Limb (tissue), 2 donors: ENCODE measurements at regions not wholly inside any gene's neighbourhood (a gene's known extent, or its start where the extent isn't known, plus 50 kb on each side); places are given as distances from the start of the nearest gene placed in this dataset.
"Not testable (repeated sequence)": the region's sequence is repeated elsewhere in the genome, so short reads cannot be mapped to it uniquely, and the experiment has no call there.

Experiments used
- DNase-seq, 2 donors: peaks; one replicate each; pipeline ENCODE4 v3.0.0-alpha.2; 2016; ENCODE audit errors: extremely low spot score in 2 of 2

DNA sequence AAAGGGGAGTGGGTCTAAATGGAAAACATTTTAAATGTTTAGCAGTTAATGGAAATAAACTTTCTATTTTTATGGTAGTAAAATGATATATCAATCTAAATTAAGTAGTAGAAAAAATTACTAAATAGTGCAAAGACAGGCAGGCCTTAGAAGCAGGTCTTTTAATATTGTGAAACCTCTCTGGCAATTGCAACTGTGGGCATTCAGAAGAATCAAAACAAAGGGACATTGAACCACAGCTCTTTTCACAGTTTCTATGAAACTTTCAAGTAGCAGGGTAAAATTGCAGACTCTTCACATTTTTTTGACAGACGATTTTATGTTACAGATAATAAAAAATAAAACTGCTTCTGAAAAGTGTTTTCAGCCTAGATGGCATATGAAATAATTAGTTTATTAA is 533.7 kb downstream of the BCKDHB start:
- no peak for DNase-seq

DNA sequence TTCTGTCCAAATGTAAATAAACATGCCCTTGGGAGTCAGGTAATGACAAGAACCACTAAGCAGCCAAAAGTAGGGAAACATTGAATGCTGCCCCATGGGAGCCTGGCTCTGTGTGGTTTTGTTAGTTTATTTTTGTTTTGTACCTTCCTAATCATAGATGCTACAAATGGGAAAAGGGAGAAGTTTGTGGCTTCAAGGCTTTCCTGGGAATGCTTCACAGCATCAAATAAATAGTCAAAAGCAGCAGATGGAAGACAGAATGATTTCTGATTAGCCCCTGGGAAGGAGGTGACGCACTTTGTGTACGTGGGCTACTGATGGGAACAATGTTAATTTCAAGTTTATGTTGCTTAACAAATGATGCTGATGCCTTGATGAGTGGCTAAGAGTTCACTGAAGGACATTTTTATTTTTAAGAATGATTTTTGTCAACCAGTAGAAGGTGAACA is 532.7 kb downstream of the BCKDHB start:
- DNase-seq: no peak

DNA sequence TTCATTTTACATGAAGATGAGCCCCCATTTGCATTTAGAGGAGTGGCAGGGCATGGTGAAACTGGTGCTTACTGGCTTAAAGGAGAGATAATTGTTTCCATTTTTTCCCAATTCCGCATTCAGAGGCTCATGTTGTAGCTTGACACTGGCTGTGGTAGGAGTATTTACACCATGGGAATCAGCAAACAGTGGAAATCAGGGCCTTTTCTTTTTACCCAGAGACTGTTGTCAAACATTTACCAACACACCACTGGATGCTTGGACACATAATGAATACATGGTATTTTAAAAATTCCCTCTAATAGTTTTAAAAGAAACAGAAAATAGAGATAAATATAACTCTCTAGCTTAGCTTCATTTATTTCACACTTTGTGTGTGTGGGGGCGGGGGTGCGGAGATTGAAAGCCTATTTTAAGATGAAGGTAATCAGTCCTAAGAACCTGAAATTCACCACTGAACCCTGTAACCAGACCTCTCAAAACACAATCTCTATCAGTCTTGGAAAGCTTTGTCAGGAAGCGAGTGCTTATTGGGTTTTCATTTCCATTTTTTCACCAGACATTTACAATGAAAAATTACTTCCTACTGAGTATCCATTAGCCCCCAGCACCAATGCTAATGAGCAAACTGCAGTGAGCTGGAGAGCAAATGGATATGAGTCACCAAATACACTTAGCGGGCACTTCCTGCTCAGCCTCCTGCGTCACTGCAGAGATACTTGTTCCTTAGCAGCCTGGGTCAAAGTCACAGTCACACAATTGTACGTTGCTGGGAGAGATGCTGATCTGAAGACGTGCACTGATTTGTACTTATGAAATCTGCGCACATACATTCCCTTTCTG is 532.0 kb downstream of the BCKDHB start:
- DNase-seq: peak in 1 of 2 donors; percentile 33

DNA sequence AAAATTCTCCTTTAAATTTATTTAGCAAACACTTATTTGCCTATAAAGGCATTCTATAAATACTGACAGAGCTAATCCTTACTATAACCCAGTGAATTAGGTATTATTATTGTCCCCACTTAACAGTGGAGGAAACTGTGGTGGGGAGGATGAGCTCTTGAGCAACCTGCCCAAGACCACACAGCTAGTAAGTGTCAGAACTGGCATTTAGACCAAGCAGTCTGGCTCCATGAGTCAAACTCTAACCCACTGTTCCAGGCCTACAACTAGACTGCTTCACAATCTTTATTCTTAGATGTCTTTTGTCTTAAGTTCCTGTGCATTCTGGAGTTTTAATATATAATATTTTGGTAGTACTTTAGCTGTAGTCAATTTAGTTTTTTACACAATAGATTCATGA is 530.8 kb downstream of the BCKDHB start:
- DNase-seq: no peak

DNA sequence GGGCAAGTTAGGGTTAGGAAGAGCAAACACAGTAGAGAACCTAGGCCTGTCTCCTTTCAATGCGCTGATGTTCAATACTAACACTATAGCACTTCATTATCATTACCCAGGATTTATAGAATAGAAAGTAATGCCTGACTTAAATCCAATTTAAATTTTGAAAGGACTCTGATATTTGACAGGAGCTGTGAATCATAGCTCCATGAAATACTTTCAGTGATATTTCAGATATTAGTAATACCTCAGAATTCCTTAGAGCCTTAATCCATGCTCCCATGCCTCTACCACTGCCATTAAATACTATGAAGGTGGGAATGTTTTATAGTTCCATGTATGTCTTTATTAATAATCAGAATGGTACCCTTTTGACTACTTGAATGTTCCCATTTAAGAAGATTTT is 530.2 kb downstream of the BCKDHB start:
- DNase-seq: no peak

DNA sequence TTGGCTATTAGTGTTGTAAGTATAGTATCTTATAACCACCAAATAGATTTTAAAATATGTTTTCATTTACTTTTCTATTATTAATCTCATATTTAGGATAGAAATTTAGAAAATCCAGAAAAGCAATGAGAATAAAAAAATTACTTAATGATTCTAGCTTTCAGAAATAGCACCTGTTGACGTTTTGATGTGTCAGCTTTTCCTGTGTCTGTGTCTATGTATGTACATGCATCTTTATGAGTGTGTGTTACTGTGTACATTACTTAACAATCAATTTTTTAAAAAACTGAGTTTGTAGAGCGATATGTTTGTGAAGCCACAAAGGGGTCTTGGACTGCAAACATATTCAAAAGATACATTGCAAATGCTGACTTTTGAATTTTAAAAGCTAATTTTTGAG is 526.9 kb downstream of the BCKDHB start:
- DNase-seq: no peak

DNA sequence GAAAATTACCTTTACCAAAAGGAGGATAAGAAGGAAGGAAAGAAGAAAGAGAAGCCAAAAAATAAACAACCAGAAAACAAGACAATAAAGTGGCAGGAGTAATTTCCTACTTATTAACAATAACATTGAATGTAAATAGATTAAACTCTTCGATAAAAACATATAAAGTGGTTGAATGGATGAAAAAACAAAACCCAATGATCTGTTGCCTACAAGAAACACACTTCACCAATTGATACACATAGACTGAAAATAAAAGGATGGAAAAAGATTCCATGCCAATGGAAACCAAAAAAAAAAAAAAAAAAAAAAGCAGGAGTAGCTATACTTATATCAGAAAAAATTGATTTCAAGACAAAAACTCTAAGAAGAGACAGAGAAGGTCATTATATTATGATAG is 518.9 kb downstream of the BCKDHB start:
- no peak for DNase-seq

DNA sequence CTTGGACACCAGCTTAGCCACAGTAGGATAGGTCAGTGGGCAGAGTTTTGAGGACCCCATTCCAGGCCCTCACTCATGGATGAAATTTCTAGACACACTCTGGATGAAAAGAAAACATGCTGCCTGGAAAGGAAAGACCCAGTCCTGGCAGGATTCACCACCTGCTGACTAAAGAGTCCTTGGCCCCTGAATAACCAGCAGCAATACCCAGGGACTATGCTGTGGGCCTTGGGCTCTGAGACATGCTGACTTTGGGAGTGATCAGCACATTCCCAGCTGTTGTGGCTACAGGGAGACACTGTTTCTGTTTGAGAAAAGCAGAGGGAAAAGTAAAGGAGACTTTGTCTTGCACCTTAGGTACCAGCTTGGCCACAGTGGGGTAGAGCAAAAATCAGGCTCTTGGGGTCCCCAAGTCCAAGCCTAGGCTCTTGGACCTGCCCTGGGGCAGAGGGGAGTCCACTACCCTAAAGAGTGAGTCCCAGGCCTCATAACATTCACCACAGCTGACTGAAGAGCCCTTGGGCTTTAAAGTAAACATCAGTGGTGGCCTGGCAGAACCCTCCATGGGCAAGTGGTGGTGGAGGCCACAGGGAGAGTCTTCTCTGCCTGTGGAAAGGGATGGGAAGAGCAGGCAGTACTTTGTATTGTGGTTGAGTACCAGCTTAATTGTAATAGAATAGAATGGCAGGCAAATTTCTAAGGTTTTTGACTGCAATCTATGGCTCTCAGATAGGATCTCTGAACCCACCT is 516.8 kb downstream of the BCKDHB start:
- DNase-seq: no peak

DNA sequence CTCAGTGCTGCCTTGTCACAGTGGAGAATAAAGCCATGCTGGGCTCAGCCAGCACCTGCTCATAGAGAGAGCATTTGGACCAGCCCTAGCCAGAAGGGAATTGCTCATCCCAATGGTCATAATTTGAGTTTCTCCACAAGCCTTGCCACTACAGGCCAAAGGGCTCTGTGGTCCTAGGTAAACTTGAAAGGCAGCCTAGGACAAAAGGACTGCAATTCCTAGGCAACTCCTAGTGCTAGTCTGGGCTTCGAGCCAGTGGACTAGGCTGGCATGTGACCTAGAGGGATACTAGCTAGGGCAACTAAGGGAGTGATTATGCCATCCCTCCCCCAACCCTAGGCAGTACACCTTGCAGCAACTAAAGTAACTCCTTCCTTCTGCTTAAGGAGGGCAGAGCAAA is 516.2 kb downstream of the BCKDHB start:
- no peak for DNase-seq

DNA sequence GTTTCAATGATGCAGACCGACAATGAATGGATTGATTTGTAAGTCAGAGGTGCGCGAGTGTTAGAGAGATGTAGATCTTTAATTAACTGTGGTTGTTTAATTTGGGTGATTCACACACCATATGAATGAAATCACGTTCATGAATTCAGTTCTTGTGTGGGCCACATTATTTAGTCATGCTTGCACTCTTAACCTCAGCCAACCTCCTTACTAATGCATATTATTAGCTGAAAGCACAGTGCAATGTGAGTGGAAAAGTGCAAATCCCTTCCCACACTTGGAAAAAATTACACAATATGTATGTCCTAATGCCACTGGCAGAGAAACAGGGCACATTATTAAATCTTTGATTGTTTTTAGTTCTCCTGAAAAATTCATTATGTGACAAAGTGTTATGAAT is 512.5 kb downstream of the BCKDHB start:
- no peak for DNase-seq

DNA sequence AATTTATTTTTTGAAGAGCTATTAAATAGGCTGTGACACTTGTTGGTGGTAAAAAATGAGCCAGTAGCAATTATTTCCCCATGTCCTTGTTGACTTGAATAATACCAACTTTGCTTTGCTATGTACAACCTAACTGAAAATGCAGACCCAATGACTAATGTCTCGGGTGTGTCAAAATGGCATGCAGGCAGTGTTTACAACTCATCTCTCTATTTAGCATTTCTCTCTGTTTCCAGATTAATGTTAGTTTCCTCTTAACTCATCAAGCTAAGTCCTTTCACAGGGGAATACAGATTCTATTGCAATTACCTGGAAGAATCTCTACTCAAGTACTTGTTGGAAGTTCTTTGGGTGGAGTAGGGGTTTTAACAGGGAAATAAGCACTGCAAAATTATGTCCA is 504.4 kb downstream of the BCKDHB start:
- no peak for DNase-seq

DNA sequence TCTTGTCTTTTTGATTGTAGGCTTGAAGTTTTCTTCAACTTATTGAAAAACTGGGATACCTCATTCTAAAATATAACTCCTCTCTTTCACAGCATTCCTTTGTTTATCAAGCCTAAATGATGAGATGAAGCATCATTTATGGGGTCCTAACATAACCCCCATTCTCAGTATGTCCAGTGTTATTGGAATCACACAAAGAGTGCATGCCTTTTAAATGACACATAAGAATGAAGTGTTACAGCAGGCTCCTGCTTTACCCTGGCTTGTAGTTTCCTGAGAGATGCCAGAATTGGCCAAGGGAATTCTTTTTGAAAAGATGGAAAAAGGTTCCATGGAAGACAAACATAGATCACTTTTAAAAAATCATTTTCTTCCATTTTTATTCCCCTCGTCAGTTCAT is 502.4 kb downstream of the BCKDHB start:
- DNase-seq: no peak

DNA sequence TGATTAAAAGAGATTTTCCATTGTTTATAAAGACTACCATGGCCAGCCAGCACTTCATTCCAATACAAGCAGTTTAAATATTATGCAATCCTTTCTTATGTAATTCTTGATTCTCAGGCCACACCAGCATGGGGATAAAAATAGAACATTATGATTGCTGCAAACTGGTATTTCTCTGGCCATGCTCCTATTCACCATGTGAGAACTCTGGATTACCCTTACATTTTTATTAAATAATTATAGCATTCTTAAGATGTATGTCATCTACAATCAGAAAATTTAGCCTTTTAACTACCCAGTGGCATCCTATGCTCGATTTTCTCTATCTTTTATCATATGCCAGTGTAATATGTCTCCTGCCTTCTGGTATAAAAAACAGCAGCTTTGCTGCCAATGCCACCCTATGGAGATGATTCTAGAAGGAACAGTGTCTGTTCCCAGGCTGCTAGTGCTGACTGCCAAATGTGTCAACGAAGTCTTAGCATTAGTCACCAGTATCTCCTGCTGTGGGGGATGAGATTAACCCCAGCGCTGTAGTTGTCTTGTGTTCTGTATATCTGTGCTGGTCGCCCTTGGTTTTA is 501.4 kb downstream of the BCKDHB start:
- no peak for DNase-seq

DNA sequence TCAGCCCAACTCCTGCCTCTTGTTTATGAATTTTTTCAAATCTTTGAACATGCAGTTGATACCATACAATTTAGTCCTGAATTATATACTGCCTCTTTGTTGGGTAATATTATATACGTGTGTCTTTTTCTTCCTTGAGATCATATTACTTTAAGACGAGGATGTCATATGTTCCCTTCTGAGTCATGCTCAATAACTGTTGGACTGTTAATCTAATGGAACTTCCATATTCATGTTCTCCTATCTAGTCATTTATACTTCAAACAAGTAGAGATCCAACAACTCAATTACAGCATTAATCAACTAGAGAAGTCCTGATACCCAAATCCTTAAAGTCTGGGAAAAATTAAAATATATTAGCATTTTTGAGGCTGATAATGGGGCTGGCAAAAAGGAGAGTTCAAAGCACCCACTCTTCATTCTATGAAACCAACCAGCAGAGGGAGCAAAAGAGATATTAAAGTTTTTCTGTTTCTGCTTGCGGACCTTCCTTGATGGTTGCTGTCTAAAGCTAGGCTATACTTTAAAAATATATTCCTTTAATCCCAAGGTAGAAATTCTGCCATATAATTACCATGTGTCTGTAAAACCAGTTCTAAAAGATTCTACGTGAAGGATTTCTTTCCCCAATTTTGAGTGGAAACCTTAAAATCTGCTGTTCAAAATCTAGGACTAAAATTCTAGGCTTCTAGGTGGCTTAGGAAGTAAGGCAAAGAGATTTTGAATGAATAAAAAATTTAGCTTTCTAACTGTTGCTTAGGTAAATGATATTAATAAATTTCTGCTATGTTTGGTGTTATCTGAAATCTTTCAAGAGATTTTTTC is 498.9 kb downstream of the BCKDHB start:
- DNase-seq: peak in 1 of 2 donors; percentile 36

DNA sequence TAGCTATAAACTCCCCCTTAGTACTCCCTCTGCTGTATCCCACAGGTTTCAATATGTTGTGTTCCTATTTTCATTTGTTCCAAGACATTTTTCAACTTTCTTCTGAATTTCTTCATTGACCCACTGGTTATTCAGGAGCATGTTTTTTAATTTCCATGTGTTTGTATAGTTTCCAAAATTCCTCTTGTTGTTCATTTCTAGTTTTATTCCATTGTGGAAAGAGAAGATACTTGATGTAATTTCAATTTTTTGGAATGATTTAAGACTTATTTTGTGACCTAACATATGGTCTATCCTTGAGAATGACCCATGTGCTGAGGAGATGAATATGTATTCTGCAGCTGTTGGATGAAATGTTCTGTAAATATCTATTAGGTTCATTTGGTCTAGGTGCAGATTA is 497.2 kb downstream of the BCKDHB start:
- no peak for DNase-seq

DNA sequence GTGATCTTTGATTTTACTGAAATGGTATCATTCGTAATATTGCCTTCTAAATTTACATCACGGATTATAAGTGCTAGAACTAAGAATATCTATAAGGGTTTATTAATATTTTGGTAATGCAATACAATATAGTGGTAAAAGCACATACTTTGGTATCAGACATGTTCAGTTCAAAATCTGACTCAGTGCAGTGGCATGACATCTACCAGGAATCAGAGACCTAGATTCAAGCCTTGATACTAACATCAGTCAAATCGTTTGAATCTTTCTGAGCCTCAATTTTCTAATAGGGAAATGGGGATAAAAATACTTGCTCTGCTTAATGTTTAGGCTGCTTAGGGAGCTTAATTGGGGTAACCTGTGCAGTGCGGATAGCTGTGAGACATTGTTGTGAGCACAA is 488.0 kb downstream of the BCKDHB start:
- no peak for DNase-seq

DNA sequence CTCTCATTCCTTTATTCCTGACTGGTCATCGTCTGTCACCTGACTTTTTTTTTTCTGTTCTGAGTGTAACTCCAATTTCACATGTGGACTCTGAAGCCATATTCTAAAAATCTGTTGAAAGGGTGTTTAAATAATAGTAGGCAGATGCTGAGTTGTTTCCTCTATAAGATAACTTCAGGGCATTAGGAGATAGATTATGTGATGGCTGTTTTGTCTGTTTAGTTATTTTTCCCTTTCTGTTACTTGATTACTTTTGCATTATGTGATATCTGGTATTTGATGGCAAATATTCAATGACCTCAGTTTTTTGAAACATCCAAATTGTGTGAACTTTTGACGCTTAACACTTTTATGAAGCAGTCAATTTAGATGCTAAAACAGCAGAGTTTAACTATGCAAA is 486.0 kb downstream of the BCKDHB start:
- DNase-seq: no peak

DNA sequence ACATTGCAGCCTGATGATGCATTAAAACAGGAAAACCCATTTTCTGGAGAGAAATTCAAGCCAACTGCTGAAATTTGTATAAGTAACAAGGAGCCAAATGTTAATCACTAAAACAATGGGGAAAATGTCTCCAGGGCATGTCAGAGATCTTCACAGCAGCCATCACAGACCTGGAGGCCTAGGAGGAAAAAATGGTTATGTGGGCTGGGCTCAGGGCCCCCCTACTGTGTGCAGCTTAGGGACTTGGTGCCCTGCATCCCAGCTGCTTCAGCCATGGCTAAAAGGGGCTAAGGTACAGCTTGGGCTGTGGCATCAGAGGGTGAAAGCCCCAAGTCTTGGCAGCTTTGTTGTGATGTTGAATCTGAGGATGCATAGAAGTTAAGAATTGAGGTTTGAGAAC is 479.8 kb downstream of the BCKDHB start:
- DNase-seq: no peak

DNA sequence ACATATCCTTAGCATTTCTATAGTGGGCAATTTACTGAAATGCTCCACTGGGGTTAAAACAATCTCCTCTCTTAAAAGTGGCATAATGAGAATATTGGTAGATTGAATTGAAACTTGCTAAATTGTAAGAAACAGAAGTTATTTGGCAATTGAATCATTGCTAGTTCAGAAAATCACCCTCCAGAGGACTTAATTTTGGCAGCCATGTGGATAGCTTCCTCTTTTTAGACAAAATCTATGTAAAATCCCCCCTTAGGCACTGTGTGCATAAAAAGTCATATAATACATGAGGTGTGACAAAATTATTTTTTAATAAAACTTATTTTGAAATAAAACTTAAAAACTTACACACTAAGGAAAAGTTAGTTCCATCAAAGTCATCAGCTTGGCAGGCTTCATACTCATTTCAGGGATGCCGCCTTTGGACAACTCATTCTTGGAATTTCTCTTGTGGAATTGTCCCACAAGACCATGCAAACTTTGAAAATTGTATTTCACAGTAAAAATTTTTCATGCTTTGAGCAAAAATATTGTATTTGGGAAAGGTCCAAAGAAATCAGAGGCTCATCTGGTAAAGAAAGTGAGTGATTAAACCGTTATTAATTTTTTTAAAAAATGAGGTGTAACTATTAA is 473.0 kb downstream of the BCKDHB start:
- DNase-seq: peak in 1 of 2 donors; percentile 24

DNA sequence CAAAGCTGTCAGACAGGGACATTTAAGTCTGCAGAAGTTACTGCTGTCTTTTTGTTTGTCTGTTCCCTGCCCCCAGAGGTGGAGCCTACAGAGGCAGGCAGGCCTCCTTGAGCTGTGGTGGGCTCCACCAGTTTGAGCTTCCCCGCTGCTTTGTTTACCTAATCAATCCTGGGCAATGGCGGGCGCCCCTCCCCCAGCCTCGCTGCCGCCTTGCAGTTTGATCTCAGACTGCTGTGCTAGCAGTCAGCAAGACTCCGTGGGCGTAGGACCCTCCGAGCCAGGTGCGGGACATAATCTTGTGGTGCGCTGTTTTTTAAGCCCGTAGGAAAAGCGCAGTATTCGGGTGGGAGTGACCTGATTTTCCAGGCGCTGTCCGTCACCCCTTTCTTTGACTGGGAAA is 466.8 kb downstream of the BCKDHB start:
- DNase-seq: not testable (repeated sequence)

DNA sequence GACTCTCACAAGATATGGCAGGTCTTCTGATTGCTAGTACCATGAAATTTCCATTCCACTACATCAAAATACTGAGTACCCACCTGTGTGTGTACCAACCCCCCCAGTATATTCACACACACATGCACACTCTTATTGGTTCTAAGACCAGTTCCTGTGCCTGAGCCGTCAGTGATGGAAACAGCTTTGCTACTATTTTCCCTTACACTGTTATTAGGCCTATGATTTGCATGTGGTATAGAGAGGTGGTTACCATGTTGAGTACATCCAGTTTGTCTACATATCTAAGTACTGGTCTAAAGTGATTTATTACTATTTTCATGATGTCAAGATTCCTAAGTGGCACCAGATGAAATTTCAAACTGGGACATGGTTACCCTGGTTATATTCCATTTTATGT is 459.9 kb downstream of the BCKDHB start:
- DNase-seq: no peak
